ENCODE measurements at regions not wholly inside any gene's neighbourhood (a gene's known extent, or its start where the extent isn't known, plus 50 kb on each side); places are given as distances from the start of the nearest gene placed in this dataset.
A peak's percentile ranks its signal among the peaks of the same experiment; 100 is the strongest.
"Not testable (repeated sequence)": the region's sequence is repeated elsewhere in the genome, so short reads cannot be mapped to it uniquely, and the experiment has no call there.

DNA sequence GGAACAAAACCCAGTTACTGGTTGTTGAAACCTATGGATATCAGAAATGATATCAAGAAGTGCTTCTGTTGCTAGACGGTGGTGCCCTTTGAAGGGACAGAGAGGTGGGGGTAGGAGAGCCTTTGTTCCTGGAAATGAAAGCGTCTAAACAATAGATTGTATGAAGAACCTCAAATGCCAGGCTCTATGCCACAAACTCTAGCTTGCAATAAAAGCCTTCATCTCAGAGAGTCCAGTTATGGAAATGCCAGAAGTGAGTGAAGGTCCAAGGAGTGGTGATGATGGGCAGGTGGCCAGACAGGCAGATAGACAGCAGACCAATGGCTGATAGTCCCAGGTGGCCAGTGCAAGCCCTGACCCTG is 414.1 kb upstream of the PROX1 start:
- no peak for DNase-seq

DNA sequence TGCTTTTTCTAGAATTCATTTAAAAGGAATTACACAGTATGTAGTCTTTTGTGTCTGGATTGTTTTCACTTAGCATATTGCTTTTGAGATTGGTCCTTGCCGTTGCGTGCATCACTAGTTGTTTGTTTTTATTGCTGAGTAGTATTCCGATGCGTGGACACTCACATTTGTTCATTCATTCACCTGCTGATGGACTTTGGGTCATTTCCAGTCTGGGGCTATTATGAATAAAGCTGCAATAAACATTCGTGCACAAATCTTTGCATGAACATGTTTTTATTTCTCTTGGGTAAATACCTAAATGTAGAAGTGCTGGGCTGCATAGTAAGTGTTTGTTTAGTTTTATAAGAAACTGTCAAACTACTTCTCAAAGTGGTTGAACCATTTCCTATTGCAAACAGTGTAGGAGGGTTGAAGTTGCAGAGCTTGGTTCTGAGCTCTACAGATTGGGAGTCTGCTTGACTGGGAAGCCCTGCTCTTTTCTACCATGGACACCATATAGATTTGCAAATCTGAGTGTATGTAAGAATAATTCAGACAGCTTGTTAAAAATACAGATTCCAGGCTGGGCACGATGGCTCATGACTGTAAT is 404.7 kb upstream of the PROX1 start:
- DNase-seq = no peak

DNA sequence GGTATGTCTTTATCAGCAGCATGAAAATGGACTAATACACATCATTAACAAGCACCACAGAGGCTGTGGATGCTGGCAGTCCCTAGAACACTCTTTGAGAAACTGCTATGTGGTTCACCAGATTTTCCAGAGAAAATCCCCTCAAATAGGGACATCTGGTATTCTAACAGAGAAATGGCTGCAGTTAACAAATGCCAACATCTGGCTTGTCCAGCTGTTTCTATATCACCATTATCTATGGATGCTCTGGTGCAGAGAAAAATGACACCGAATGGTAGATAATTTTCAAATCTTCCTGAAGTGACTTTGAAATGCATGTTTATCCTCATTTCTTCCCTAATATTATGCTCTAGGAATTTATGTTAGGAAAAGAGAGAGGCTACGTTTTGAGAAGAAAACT is 403.5 kb upstream of the PROX1 start:
- DNase-seq = no peak

DNA sequence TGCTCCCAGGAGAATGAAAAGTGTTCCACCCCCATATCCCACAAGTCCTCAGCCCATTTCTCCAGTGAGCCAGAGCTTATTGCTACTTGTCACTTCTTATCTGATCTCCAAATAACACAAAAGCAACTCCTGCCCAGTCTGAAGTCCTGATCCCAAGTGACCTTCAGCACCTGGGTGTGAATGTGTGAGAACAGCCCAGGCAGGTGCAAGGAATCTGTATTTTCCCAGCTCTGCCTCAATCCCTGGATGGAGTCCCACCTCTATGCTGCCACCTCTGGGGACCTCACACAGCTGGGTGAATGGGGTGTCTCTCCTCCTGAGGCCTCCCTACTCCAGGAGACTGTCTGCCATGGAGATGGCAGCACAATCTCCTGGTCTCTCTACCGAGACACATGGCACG is 402.4 kb upstream of the PROX1 start:
- no peak for DNase-seq

DNA sequence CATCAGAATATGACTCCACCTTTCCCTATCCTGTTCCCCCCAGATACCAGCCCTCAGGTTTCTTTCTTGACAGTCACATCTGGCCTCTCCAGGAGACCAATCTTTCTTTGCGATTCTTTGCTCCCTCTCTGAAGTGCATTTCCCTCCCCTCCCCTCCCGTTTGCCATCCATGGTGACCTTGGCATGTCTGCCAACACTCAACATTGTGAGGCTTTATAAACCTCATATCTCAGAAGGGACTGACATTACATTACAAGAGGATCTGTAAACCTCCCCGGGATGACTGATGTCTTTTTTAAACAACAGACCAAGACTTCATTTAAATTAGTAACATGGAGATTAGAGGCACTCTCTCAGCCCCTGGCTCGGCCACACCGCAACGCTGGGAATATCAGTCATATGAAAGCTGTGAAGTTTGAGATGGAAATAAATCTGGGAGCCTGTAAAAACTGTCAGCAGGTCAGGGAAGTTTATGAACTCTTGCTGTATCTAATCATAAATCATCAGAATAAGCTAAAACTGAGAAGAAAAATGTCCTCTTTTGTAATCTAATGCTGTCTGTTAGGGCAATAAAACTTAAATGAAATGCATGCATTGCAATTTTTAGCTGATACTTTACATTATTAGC is 401.7 kb upstream of the PROX1 start:
- no peak for DNase-seq

DNA sequence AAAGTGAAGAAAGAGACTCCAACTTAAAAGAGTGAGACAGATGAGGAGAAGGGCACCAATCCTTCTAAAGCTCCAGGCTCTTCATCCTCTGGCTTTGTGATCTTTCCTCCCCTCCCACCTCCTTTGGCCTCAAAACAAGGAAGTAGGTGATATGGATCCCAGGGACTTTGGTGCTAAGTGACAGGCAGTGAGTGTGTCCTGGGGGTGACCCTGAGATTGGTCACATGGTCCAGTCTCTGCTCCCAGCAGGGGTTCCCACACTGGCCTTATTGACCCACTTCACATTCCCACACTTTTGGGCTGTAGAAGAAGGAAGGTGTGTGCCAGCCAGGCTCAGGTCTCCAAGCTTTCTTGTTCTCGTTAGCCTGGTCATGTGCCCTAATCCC is 401.2 kb upstream of the PROX1 start:
- no peak for DNase-seq

DNA sequence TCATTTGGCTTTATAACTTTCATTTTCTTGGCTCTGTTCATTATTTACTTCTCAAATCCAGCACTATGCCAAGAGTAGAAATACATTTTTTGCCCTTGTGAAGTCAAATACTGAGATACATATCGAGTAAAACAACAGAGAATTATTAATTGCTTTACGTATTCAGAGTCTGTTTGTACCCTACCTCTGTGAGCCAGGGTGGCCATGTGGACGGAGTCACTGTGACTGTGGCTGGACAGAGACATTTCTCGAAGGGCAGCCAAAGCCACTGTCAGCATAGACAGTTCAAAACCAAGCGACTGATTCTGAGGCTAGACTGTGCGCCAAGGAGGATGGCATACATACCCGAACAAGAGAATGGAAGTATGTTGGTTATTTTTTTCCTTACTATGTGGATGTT is 391.0 kb upstream of the PROX1 start:
- DNase-seq = no peak

DNA sequence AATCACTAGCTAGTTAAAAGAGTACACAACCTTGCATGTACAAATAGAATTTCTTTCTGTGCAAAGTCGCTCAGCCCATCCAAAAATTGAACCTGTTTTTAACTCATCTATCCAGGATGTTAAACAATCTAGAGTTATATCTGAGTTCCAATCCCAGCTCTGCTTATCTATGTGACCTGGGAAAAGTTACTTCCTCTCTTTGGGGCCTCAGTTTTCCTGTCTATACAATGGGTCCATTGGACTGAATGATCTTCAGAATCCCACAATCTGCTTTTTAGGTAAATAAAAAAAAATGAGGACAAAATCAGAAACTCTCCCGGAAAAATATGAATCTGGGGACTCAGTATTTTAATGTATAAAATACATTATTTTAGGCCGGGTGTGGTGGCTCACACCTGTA is 389.5 kb upstream of the PROX1 start:
- DNase-seq = no peak

DNA sequence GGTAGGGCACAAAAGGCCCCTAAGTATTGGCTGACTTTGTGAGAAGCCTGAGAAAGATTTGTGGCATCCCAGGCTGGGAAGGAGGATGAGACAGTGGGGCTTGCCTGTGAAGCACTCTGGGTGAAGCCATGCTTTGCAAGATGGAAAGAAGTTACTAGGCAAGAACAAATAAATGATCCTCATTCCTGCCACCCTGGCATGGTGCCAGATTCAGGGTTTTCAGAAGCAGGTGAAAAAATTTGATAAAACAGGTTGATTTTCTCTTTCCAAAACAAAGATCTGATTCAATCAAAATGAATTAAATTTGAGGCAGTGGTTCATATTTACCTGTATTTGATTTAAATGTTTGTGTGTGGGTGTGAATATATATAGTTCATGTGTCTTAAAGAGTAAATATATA is 386.9 kb upstream of the PROX1 start:
- DNase-seq = no peak

DNA sequence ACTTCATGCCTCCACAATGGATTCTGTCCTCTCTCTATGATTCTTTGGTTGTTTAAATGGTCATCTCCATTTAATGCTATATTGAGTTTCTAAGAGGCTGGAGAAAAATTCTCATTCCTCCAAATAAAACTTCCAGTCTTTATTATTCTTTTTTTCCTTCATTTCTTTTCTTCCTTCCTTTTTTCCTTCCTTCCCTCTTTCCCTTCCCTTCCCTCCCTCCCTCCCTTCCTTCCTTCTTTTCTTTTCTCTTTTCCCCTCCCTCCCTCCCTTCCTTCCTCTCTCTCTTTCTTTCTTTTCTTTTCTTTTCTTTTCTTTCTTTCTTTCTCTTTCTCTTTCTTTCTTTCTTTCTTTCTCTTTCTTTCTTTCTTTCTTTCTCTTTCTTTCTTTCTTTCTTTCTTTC is 386.1 kb upstream of the PROX1 start:
- not testable (repeated sequence) for DNase-seq

DNA sequence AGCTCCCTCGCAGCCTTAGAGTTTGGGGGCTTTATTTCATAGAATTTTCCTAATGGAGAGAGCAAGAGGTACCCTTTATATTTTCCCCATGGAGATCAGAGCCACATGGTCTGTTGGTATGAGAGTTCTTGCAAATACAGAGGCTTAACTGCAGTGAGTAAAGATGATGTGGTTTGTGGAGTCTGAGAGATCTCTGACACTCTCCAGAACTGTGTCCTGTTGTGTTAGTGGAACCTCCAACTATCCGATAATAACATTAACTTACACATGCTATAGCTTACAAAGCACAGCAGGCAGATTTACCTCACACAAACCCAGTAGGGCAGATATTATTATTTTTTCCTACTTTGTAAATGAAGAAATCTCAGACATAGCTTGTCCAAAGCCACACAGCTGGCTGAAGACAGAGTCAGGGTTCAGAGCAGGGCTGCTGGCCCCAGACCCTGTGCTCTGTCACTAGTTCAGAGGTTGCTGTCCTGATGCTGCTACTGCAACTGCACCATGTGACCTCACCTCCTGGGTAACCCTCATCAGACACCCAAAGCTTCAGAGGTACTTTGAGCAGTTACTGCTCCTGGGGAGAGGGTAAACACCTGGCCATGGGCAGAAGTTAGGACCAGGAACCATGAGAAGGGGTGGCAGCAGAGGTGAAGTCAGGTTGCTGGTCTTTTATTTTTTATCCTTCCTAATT is 384.8 kb upstream of the PROX1 start:
- DNase-seq = no peak

DNA sequence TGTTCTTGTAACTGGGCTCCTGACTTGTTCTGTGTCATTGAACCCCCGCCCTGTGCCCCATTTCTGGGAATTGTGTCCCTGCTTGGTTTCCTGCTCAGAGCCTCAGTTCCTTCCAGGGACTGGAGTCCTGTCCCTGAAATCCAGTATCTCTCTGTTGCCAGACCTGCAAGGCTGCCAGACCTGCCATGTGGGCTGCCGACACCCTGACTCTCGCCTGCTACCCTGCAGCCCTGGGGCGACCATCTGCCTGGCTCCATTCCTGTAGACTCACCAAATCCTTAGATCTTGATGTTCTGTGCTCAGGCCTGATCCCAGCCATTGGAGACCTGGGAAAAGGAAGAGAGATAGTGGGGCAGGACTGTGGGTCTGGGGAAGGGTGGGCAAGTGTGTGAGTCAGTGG is 383.3 kb upstream of the PROX1 start:
- DNase-seq = no peak

DNA sequence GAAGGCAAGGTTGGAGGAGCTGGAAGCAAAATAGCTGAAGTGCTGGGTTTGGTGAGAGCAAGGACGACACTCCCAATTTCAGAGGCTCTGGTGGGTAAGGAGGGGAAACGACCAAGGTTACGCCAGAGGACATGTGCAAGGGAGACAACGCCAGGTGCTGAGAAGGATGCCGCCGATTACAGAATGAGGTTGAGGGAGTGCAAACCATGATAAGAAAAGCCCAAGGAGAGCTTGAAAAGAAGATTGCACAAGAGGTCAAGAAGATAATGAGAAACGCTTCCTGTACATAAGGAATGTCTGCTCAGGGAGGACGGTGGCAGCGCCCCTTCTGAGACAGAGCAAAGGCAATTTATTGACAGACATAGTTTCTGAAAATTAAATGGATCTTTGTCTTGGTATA is 382.0 kb upstream of the PROX1 start:
- no peak for DNase-seq

DNA sequence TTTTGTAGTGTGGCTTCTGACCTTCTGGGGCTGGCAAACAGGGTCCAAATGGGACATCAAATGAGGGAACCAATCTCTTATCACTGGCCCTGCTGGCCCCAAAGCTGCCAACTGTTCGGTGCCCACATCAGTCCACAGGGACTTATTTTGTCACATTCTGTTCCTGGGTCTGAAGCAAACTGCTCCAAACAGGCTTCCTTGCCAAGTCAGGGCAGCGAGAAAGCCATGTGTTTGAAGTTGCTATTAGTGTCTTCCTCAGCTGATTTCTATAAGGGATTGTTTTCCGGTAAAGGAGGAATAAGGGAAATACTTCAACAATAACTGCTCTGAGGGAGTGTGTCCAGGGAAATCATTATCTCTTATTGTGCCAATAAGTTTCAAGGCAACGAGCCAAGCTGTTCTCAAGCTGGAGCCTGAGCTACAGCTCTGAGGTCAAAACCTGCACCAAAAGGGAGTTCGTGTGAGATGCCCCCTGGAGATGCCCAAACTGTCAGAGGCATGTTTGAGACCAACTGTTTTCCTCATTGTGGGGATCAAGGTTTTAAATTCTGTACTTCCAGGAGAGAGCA is 381.4 kb upstream of the PROX1 start:
- no peak for DNase-seq

DNA sequence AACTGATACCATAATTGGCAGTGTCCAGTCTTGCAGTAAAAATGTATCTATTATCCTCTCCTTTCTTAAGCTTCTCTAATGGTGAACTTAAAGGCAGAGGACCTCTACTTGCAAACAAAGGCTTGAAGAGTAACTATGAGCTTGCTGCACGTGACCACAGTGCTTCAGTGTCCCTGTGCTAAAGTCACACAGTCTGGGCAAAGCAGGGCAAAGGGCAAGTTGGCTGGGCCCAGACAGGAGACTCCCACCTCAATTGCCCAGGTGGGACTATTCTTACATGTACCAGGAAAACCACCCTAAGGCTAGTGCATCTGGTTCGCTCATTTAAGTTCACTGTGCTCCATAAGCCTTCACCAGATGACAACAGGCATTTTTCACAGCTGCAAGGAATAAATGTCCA is 374.2 kb upstream of the PROX1 start:
- DNase-seq = no peak

DNA sequence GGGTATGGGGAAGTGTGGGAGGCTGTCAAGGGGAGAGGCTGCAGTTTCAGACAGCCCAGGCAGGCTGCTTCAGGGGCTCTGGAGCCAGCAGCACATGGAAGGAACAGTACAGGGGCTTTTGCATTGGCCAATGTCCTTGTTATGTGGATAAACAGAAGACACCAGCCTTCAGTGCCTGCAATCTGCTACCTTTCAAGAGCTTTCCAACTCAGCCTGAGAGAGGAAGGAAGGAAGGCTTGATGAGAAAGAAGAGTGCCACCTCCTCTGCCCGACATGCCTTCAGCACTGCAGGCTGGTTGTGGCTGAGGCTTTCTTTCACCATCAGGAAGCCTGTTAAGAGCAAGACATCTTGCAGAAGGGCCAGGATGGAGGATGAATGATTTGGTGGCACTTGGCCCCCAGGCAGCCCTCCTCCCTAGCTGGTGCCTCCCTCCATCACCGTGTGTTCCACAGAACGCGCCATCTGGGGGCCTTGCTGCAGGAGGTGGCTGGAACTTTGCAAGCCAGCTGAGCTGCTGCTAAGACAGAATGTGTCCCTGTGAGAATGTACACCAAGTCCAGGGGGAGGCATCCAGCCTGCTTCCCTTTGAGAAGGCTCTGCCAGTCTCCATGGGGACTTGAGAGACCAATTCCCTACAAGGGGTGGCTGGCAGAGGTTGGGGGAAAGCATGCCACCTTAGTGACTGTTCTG is 372.4 kb upstream of the PROX1 start:
- DNase-seq = peak in 9 of 58 donors; percentile 2 to 37 (median 11)

DNA sequence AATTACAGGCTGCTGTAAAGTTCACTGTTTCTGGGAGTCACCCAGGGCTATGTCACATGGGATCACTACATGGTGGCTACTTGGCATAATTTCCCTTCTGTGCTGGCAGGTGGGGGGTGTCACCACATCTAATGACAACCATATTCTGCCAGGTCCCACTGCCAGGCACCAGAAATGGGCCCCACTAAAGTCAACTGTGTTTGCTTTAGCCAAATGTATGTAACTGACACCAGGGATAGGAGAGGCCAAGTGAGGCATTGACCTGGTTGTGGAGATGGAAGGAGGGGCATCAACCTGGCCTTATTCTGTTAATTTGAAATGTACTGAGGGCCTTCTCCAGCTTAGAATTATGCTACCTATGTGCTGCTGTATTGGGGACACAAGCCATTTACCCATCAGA is 370.6 kb upstream of the PROX1 start:
- DNase-seq = no peak

DNA sequence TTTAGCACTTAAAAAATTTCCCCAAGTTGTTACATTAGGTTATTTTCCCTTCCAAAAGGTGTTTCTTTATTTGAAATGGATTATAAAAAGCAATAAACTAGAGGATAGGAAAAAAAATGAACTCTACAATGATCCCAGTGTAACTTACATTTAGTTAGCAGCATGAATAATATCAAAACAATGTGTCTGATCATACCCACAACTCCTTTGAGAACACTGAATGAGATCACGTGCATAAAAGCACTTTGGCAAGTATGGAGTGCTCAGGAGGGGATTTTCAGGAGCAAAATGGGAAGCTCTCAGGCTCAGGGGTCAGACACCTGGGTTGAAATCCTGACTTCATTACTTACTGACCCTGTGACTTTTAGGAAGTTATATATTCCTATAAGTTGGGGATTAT is 369.7 kb upstream of the PROX1 start:
- DNase-seq = no peak

DNA sequence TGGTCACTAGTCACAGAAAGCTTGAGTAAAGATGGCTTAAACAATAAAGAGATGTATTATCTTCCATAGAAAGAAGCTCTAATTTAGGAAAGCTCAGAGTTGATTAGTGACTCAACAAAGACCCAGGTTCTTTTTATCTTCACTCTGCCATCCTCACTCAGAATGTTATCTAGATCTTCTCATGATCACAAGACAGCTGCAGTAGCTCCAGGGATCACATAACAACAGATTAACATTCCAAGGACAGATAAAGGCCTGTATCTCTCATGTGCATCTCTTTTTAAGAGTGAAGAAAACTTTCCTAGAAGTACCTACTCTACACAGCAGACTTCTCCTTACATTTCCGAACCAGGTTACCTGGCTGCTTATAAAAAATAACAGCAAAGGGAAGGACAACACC is 368.7 kb upstream of the PROX1 start:
- DNase-seq = no peak

DNA sequence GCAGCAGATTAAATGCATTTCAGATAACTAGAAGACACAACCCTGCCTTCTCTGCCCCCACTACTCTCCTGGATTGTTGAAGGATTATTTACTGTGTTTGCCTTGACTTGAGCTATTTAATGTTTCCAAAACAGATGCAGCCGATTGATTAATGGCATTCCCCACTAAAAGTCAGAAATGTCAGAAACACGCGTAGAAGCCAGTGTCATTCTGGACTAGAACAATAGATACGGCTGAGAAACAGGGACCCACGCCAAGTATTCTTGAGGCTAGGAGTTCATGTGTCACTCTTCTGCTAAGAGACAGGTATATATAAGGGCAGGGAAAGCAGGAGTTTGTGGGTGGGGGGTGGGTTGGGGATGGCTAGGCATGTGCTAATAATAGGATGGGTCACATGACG is 366.7 kb upstream of the PROX1 start:
- no peak for DNase-seq

DNA sequence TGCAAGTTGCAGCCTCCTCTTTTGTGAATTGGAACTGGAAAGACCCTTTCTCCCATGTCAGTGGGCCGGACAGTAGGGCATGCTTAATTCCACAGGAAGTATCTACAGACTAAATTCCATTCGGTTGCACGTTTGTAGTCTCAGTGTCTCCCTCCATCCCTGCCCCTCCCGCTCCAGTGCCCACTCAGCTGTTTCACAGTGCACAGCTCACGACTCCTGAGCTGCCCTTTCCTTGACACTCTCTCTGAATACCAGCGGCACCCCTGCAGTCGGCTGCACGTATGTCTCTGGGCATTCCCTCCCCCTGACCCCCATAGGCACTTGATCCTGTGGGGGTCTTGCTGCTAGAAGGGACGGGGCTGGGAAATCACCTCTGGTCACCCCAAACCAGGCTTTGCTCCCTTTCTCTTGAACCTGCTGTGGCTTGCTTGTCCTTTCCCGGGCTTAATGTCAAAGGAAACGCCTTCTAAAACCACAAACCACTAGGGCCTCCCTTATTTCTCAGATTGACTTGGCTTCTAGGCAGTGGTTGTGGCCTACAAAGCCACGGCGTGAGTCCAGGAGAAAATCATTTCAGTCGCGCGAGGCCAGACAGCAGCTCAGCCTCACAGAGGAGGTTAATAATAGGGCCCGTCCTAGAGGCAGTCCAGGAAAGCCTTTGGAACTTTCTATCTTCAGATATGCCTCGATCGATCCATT is 365.3 kb upstream of the PROX1 start:
- DNase-seq = no peak
